HEK293T (cell line): ENCODE measurements at regions not wholly inside any gene's neighbourhood (a gene's known extent, or its start where the extent isn't known, plus 50 kb on each side); places are given as distances from the start of the nearest gene placed in this dataset.
A peak's percentile ranks its signal among the peaks of the same experiment; 100 is the strongest.

Experiments used
- CTCF ChIA-PET: fragments of 350-600 bp; formaldehyde crosslinking; extraction: SDS; loops from one replicate; lab custom pipeline; 2021; ENCODE audit warnings: antibody characterized with exemption, inconsistent platforms; lab: Yijun Ruan, JAX
- POLR2A ChIA-PET: fragments of 350-600 bp; formaldehyde crosslinking; extraction: SDS; loops from one replicate; lab custom pipeline; 2020; ENCODE audit warnings: antibody characterized with exemption, inconsistent platforms; lab: Yijun Ruan, JAX
- DNase-seq: peaks from one replicate; pipeline ENCODE4 v3.0.0; 2012; ENCODE audit warnings: mixed read lengths; ENCODE audit errors: extremely low spot score
- ARNT ChIP-seq: fragments of 450-650 bp; IDR thresholded peaks from 2 replicates; pipeline ENCODE4 v1.6.1; 2017; ENCODE audit warnings: mild to moderate bottlenecking
- BHLHE40 ChIP-seq: fragments of 450-650 bp; IDR thresholded peaks from 2 replicates; pipeline ENCODE4 v1.6.1; 2016; ENCODE audit warnings: mild to moderate bottlenecking, moderate library complexity, borderline replicate concordance
- CTBP1 ChIP-seq: fragments of 450-650 bp; IDR thresholded peaks from 2 replicates; pipeline ENCODE4 v1.6.1; 2016; ENCODE audit warnings: borderline replicate concordance
- ELF4 ChIP-seq: fragments of 450-650 bp; IDR thresholded peaks from 2 replicates; pipeline ENCODE4 v1.6.1; 2017; ENCODE audit warnings: antibody characterized with exemption
- FOXA1 ChIP-seq: fragments of 450-650 bp; IDR thresholded peaks from 2 replicates; pipeline ENCODE4 v1.6.1; 2016; ENCODE audit warnings: mild to moderate bottlenecking
- FOXK2 ChIP-seq: fragments of 450-650 bp; IDR thresholded peaks from 2 replicates; pipeline ENCODE4 v1.6.1; 2016; ENCODE audit warnings: mild to moderate bottlenecking
- FOXM1 ChIP-seq: fragments of 450-650 bp; IDR thresholded peaks from 2 replicates; pipeline ENCODE4 v1.6.1; 2017; ENCODE audit warnings: mild to moderate bottlenecking, borderline replicate concordance
- HDGF ChIP-seq: fragments of 450-650 bp; IDR thresholded peaks from 2 replicates; pipeline ENCODE4 v1.6.1; 2017; ENCODE audit warnings: antibody characterized with exemption, borderline replicate concordance
- L3MBTL2 ChIP-seq: fragments of 450-650 bp; conservative IDR thresholded peaks from 2 replicates; pipeline ENCODE4 v1.6.1; 2016; ENCODE audit warnings: mild to moderate bottlenecking
- LEF1 ChIP-seq: fragments of 450-650 bp; IDR thresholded peaks from 2 replicates; pipeline ENCODE4 v1.6.1; 2017; ENCODE audit warnings: mild to moderate bottlenecking, borderline replicate concordance
- NFRKB ChIP-seq: fragments of 450-650 bp; IDR thresholded peaks from 2 replicates; pipeline ENCODE4 v1.6.1; 2016; ENCODE audit warnings: mild to moderate bottlenecking, moderate library complexity
- SP1 ChIP-seq: fragments of 450-650 bp; IDR thresholded peaks from 2 replicates; pipeline ENCODE4 v1.6.1; 2017
- SUZ12 ChIP-seq: fragments of 450-650 bp; IDR thresholded peaks from 2 replicates; pipeline ENCODE4 v1.6.1; 2016; ENCODE audit warnings: mild to moderate bottlenecking
- TARDBP ChIP-seq: fragments of 450-650 bp; IDR thresholded peaks from 2 replicates; pipeline ENCODE4 v1.6.1; 2016
- ZNF384 ChIP-seq: fragments of 450-650 bp; IDR thresholded peaks from 2 replicates; pipeline ENCODE4 v1.6.1; 2016
- TF ChIP-seq, protein P1 (sequence below): fragments of 450-650 bp; IDR thresholded peaks from 2 replicates; pipeline ENCODE4 v1.6.1; 2016

DNA sequence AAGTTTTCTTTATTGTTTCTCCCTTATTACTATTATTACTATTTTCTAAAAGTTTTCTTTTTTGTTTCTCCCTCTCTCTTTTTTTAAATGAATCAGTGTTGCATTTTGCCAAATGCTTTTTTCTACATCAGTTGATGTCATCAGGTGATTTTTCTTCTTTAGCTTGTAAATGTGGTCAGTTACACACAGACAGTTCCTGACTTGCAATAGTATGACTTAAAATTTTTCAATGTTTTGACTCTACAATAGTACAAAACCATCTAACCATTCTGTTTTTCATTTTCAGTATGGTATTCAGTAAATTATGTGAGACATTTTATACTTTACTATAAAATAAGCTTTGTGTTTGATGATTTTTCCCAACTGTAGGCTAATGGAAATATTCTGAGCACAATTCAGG, 443.0 kb downstream of the GADD45G start:
- no peak for DNase-seq
- POLR2A ChIA-PET = no interaction called here
- CTCF ChIA-PET = interaction anchor here (0.7 kb wide), 1 partner anchor 21 kb away, joined by 3 read pairs; no protein-coding TSS in a partner anchor

DNA sequence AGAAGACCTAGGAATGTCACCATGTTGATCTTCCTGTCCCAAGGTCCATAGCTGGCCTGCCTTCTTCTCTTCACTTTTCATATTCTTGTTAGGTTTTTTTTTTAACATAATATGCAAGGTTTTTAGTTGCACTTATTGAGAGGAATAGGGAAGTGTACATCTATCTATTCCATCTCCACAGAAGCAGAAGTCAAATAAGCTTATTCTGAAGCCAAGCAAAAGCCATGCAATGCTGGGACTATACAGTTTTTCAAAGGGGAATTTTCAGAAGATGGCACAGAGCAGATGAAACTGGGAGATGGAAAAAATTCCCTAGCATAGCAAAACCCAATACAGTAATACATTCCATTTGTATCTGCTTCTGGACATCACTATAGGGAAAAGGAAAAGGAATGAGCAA, 447.6 kb downstream of the GADD45G start:
- no peak for DNase-seq
- no peak for TF ChIP-seq SUZ12
- no peak for TF ChIP-seq FOXK2
- TF ChIP-seq HDGF = no peak
- no peak for TF ChIP-seq ELF4
- TF ChIP-seq LEF1 = no peak
- no peak for TF ChIP-seq ARNT
- no peak for TF ChIP-seq L3MBTL2
- TF ChIP-seq SP1 = no peak
- no peak for TF ChIP-seq CTBP1
- TF ChIP-seq BHLHE40 = no peak
- TF ChIP-seq, protein P1, sequence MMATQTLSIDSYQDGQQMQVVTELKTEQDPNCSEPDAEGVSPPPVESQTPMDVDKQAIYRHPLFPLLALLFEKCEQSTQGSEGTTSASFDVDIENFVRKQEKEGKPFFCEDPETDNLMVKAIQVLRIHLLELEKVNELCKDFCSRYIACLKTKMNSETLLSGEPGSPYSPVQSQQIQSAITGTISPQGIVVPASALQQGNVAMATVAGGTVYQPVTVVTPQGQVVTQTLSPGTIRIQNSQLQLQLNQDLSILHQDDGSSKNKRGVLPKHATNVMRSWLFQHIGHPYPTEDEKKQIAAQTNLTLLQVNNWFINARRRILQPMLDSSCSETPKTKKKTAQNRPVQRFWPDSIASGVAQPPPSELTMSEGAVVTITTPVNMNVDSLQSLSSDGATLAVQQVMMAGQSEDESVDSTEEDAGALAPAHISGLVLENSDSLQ = no peak
- TF ChIP-seq FOXA1 = no peak
- TF ChIP-seq NFRKB = no peak
- TF ChIP-seq ZNF384 = no peak
- TF ChIP-seq FOXM1 = no peak
- no peak for TF ChIP-seq TARDBP
- ChIA-PET POLR2A (no interaction called here), CTCF (interaction anchor here (0.8 kb wide), 1 partner anchor 10 kb away, joined by 4 read pairs; no protein-coding TSS in a partner anchor)

More for the DNA sequence above, 443.0 kb downstream of the GADD45G start:
- TF ChIP-seq HDGF (no peak), FOXK2 (no peak), L3MBTL2 (no peak), ZNF384 (no peak), ELF4 (no peak), ARNT (no peak), TARDBP (no peak), CTBP1 (no peak)
- TF ChIP-seq, protein P1 = no peak

DNA sequence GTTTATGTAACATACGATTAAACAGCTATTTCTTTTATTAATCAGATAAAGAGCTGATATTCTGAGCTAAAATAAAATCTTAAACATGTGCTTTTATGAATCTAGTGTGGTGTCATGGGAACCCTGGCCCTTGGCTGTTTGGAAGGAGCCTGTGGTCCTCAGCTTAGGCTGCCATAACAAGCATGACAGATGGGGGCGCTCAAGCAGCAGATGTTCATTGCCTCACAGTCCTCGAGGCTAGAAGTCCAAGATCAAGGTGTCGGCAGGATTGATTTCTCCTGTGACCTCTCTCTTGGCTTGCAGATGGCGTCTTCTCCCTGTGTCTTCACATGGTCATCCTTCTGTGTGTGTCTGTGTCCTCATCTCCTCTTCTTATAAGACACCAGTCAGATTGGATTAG, 448.2 kb downstream of the GADD45G start:
- POLR2A ChIA-PET = no interaction called here
- CTCF ChIA-PET = interaction anchor here (0.6 to 0.8 kb wide), 3 partner anchors 9 to 1015 kb away, joined by 4 to 5 read pairs (median 5); no protein-coding TSS in a partner anchor
- no peak for TF ChIP-seq FOXM1
- no peak for TF ChIP-seq FOXK2
- no peak for TF ChIP-seq FOXA1
- TF ChIP-seq ZNF384 = no peak
- TF ChIP-seq, protein P1 = no peak
- TF ChIP-seq BHLHE40 = no peak
- no peak for TF ChIP-seq SP1
- TF ChIP-seq ARNT = no peak
- no peak for TF ChIP-seq HDGF
- TF ChIP-seq NFRKB = no peak
- TF ChIP-seq CTBP1 = no peak
- no peak for TF ChIP-seq LEF1
- TF ChIP-seq TARDBP = no peak
- no peak for TF ChIP-seq ELF4
- TF ChIP-seq L3MBTL2 = no peak
- no peak for TF ChIP-seq SUZ12
- DNase-seq = peak; percentile 35

DNA sequence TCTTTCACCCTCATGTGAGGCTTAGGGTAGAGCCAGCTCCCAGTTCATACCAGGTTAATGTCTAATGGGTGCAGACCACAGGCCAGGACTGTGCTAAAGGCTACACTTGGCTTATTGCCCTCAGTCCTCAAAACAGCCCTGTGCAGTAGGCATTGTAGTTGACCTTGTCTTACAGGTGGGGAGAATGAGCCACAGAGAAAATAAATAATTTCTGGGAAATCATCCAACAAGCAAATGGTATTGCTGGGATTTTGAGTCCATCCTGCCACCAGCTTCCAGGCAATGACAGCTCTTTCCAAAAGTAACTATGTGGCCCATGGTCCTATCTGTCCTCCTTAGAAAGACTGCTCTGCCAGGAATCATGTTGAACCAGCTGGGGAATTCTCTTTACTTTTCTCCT, 450.0 kb downstream of the GADD45G start:
- CTCF ChIA-PET = no interaction called here
- TF ChIP-seq LEF1 (no peak), FOXK2 (no peak), HDGF (no peak), FOXA1 (no peak), ELF4 (no peak), FOXM1 (no peak), ARNT (no peak), CTBP1 (no peak), SP1 (no peak)
- POLR2A ChIA-PET = no interaction called here
- DNase-seq = no peak

DNA sequence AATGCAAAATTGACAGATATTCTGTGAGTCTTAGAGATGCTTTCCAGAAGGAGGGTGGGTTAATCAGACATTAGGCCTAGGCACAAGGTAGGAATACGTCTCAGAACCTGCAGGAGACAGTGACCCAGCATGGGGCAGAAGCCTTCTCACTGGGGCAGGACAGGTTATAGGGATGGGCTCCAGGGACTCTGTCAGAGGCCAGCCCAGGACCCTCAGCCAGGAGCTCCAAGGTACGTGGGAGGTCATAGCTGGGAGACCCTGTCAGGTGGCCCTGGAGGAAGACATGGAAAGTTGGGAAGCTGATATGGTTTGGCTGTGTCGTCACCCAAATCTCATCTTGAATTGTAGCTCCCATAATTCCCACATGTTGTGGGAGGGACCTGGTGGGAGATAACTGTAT, 450.4 kb downstream of the GADD45G start:
- POLR2A ChIA-PET = no interaction called here
- TF ChIP-seq SUZ12 (no peak), SP1 (no peak), FOXA1 (no peak), FOXM1 (no peak), HDGF (no peak), ARNT (no peak), L3MBTL2 (no peak), FOXK2 (no peak), LEF1 (no peak), CTBP1 (no peak)
- CTCF ChIA-PET = no interaction called here
- no peak for DNase-seq

DNA sequence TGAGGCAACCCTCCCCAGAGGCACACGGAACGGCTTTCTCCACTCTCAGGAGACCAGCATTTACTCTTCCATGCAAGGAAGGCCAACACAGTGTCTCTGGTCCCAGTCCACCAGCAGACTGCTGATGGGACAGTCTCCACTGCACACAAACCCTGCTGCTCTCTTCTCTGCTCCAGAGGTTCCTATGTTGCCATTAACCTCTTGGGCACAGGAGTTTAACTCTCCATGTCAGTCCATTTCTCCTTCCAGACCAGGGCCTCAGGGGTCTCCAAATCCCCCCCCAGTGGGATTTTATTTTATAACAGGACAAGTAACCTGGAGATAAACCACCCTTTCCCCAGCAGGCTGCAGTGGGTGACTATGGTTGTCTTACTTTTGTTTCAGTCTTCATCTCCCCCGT, 452.5 kb downstream of the GADD45G start:
- DNase-seq = no peak
- POLR2A ChIA-PET = no interaction called here
- no peak for TF ChIP-seq ARNT
- TF ChIP-seq, protein P1 = no peak
- TF ChIP-seq FOXA1 = no peak
- no peak for TF ChIP-seq LEF1
- TF ChIP-seq HDGF = no peak
- TF ChIP-seq L3MBTL2 = no peak
- no peak for TF ChIP-seq FOXK2
- no peak for TF ChIP-seq SP1
- no peak for TF ChIP-seq NFRKB
- no peak for TF ChIP-seq FOXM1
- TF ChIP-seq CTBP1 = no peak
- TF ChIP-seq ZNF384 = no peak
- TF ChIP-seq TARDBP = no peak
- TF ChIP-seq SUZ12 = no peak
- TF ChIP-seq ELF4 = no peak
- CTCF ChIA-PET = no interaction called here
